Body of pancreas (tissue), 4 donors: ENCODE measurements at regions not wholly inside any gene's neighbourhood (a gene's known extent, or its start where the extent isn't known, plus 50 kb on each side); places are given as distances from the start of the nearest gene placed in this dataset.

Experiments
- CTCF ChIP-seq, 7 experiments: fragments of 450-650 bp in 4 of 7; fragments of 200-600 bp in 3 of 7; sonication (generic) in 3 of 7; IDR thresholded peaks; one replicate each; pipeline ENCODE4 v1.5.1; 2016 to 2019; ENCODE audit warnings: antibody characterized with exemption in 7 of 7
- POLR2A ChIP-seq, 3 donors: fragments of 450-650 bp; IDR thresholded peaks; one replicate each; pipeline ENCODE4 v1.6.1; 2016; ENCODE audit warnings: antibody characterized with exemption in 3 of 3, mild to moderate bottlenecking in 2 of 3

GRCh38 chr11:14593671-14594070, 49.9 kb upstream of the PDE3B start:
- TF ChIP-seq CTCF (IDR thresholded peaks at IDR 0.05): no peak
- TF ChIP-seq POLR2A (IDR thresholded peaks at IDR 0.05): no peak
